ENCODE measurements at regions not wholly inside any gene's neighbourhood (a gene's known extent, or its start where the extent isn't known, plus 50 kb on each side); places are given as distances from the start of the nearest gene placed in this dataset.

DNA sequence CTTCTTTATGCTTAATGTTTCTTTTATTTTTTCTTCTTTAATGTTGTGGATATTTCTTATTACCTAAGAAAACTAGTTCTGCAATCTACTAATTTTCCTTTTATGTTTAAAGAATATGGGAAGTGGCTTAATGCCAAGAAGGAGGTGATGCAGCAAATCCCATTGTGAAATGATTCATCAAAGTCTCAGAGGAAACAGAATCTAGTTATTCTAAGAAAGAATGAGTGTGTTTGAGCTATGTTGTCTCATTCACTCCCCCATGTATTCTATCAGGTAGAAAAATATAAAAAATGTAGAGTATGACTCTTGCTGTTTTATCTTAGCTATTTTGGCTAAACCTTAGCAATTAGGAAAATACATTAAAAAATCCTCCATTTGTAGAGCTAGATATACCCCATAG is 659.9 kb upstream of the RGS18 start (continued):
- TF ChIP-seq, protein P1, sequence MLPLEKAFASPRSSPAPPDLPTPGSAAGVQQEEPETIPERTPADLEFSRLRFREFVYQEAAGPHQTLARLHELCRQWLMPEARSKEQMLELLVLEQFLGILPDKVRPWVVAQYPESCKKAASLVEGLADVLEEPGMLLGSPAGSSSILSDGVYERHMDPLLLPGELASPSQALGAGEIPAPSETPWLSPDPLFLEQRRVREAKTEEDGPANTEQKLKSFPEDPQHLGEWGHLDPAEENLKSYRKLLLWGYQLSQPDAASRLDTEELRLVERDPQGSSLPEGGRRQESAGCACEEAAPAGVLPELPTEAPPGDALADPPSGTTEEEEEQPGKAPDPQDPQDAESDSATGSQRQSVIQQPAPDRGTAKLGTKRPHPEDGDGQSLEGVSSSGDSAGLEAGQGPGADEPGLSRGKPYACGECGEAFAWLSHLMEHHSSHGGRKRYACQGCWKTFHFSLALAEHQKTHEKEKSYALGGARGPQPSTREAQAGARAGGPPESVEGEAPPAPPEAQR (CRISPR knock-in tag; IDR thresholded peaks at IDR 0.05): no peak
- TF ChIP-seq ZNF416 (CRISPR knock-in tag; IDR thresholded peaks at IDR 0.05) (no peak), OVOL2 (CRISPR knock-in tag; IDR thresholded peaks at IDR 0.05; ENCODE audit: borderline replicate concordance) (no peak), JAZF1 (CRISPR knock-in tag; IDR thresholded peaks at IDR 0.05) (no peak), CBFB (CRISPR knock-in tag; IDR thresholded peaks at IDR 0.05; ENCODE audit: low read depth) (no peak), JUN (CRISPR knock-in tag; IDR thresholded peaks at IDR 0.05) (no peak), ZNF263 (CRISPR knock-in tag; IDR thresholded peaks at IDR 0.05; ENCODE audit: low read depth) (no peak), ZBTB21 (CRISPR knock-in tag; IDR thresholded peaks at IDR 0.05; ENCODE audit: borderline replicate concordance) (no peak)
- TF ChIP-seq, protein P2, sequence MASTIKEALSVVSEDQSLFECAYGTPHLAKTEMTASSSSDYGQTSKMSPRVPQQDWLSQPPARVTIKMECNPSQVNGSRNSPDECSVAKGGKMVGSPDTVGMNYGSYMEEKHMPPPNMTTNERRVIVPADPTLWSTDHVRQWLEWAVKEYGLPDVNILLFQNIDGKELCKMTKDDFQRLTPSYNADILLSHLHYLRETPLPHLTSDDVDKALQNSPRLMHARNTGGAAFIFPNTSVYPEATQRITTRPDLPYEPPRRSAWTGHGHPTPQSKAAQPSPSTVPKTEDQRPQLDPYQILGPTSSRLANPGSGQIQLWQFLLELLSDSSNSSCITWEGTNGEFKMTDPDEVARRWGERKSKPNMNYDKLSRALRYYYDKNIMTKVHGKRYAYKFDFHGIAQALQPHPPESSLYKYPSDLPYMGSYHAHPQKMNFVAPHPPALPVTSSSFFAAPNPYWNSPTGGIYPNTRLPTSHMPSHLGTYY (CRISPR knock-in tag; IDR thresholded peaks at IDR 0.05): no peak

DNA sequence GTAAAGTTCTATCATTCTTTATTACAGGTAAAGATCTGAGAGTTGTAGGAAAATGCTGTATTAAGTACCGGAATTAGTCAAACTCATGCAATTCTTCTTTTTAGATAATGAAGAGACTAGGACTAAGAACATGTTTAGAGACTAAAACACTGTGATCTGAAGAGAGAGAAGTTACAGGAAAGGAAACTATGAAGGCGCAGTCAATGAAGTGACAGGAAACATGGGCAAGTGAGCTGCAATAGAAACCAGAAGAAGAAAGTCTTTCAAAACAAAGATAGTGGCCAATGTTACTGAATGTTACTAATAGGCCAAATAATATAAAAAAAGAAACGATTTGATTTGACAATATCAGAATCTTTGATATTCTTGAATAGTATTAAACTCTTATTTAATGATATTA is 659.4 kb upstream of the RGS18 start:
- no peak for ATAC-seq
- DNase-seq (ENCODE audit: low spot score): no peak
- ChIA-PET CTCF (no interaction called here), POLR2A (interaction anchor here (0.5 kb wide), 1 partner anchor 1584 kb away, joined by 3 read pairs; no protein-coding TSS in a partner anchor)
- TF ChIP-seq OVOL2 (CRISPR knock-in tag; IDR thresholded peaks at IDR 0.05; ENCODE audit: borderline replicate concordance) (no peak), EMX1 (CRISPR knock-in tag; IDR thresholded peaks at IDR 0.05) (no peak), TCF7 (CRISPR knock-in tag; IDR thresholded peaks at IDR 0.05; ENCODE audit: low read depth) (no peak), ZNF232 (CRISPR knock-in tag; IDR thresholded peaks at IDR 0.05) (no peak), NFATC4 (CRISPR knock-in tag; IDR thresholded peaks at IDR 0.05) (no peak)
- TF ChIP-seq, protein P2 (CRISPR knock-in tag; IDR thresholded peaks at IDR 0.05): no peak
- H3K27me3 Mint-ChIP-seq (ENCODE audit: low read depth): no peaks in the 10 kb centered on the region
- no peaks in the 10 kb centered on the region for H3K36me3 Mint-ChIP-seq
- H3K4me1 Mint-ChIP-seq: no peaks in the 10 kb centered on the region
- no peaks in the 10 kb centered on the region for H3K9me3 Mint-ChIP-seq
- no peak overlapping the region for H3K4me3 Mint-ChIP-seq
- no peak overlapping the region for H3K27ac Mint-ChIP-seq

DNA sequence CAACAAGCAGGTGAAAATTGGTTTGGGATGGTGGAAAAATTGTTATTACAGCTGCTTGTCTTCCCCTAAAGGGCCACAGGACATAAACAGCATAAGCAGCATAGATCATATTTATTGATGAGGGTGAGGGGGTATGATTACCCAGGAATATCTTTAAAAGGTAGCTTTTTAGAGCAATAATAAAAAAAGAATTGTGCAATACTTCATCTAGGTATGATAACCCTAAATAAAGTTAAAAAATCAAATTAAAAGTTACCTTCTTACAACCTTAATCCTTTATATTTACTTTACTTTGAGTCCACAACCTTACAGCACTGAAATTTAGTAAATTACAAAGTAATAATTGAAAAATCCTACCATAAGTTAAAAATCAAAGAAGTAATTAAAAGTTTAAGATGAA is 653.3 kb upstream of the RGS18 start:
- ChIA-PET CTCF (no interaction called here), POLR2A (no interaction called here)
- DNase-seq (ENCODE audit: low spot score) (no peak), ATAC-seq (no peak)
- Mint-ChIP-seq H3K4me1 (no peaks in the 10 kb centered on the region), H3K27ac (no peak overlapping the region), H3K27me3 (ENCODE audit: low read depth) (no peaks in the 10 kb centered on the region), H3K36me3 (no peaks in the 10 kb centered on the region), H3K9me3 (no peaks in the 10 kb centered on the region; the same call in 1 of the 2 replicates), H3K4me3 (no peak overlapping the region)
- no peak for TF ChIP-seq NFE2L1 (CRISPR knock-in tag; IDR thresholded peaks at IDR 0.05)

DNA sequence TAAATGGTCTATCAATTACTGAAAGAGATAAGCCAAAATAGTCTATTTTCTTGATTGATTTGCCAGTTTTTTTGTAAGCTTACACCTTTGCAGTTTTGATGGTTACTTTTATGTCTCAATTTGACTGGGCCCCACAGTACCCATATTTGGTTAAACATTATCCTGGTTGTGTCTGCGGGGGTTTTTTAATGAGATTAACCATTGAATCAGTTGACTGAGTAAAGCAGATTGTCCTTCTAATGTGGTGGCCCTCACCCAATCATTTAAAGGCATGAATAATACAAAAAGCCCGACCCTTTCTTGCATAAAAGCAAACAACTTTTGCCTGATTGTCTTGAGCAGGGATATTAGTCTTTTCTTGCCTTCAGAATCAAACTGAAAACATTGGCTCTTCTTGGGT is 650.0 kb upstream of the RGS18 start:
- Mint-ChIP-seq H3K9me3 (peaks cover 14% of the 10 kb centered on the region), H3K4me1 (no peaks in the 10 kb centered on the region), H3K4me3 (no peak overlapping the region), H3K27ac (no peak overlapping the region), H3K36me3 (peaks cover 11% of the 10 kb centered on the region), H3K27me3 (ENCODE audit: low read depth) (no peaks in the 10 kb centered on the region)
- ChIA-PET POLR2A (no interaction called here), CTCF (no interaction called here)
- TF ChIP-seq, protein P3, sequence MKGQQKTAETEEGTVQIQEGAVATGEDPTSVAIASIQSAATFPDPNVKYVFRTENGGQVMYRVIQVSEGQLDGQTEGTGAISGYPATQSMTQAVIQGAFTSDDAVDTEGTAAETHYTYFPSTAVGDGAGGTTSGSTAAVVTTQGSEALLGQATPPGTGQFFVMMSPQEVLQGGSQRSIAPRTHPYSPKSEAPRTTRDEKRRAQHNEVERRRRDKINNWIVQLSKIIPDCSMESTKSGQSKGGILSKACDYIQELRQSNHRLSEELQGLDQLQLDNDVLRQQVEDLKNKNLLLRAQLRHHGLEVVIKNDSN (CRISPR knock-in tag; IDR thresholded peaks at IDR 0.05): no peak
- TF ChIP-seq ZNF671 (CRISPR knock-in tag; IDR thresholded peaks at IDR 0.05): no peak
- TF ChIP-seq, protein P4, sequence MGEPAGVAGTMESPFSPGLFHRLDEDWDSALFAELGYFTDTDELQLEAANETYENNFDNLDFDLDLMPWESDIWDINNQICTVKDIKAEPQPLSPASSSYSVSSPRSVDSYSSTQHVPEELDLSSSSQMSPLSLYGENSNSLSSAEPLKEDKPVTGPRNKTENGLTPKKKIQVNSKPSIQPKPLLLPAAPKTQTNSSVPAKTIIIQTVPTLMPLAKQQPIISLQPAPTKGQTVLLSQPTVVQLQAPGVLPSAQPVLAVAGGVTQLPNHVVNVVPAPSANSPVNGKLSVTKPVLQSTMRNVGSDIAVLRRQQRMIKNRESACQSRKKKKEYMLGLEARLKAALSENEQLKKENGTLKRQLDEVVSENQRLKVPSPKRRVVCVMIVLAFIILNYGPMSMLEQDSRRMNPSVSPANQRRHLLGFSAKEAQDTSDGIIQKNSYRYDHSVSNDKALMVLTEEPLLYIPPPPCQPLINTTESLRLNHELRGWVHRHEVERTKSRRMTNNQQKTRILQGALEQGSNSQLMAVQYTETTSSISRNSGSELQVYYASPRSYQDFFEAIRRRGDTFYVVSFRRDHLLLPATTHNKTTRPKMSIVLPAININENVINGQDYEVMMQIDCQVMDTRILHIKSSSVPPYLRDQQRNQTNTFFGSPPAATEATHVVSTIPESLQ (CRISPR knock-in tag; IDR thresholded peaks at IDR 0.05): no peak
- no peak for TF ChIP-seq OVOL2 (CRISPR knock-in tag; IDR thresholded peaks at IDR 0.05; ENCODE audit: borderline replicate concordance)
- TF ChIP-seq, protein P5, sequence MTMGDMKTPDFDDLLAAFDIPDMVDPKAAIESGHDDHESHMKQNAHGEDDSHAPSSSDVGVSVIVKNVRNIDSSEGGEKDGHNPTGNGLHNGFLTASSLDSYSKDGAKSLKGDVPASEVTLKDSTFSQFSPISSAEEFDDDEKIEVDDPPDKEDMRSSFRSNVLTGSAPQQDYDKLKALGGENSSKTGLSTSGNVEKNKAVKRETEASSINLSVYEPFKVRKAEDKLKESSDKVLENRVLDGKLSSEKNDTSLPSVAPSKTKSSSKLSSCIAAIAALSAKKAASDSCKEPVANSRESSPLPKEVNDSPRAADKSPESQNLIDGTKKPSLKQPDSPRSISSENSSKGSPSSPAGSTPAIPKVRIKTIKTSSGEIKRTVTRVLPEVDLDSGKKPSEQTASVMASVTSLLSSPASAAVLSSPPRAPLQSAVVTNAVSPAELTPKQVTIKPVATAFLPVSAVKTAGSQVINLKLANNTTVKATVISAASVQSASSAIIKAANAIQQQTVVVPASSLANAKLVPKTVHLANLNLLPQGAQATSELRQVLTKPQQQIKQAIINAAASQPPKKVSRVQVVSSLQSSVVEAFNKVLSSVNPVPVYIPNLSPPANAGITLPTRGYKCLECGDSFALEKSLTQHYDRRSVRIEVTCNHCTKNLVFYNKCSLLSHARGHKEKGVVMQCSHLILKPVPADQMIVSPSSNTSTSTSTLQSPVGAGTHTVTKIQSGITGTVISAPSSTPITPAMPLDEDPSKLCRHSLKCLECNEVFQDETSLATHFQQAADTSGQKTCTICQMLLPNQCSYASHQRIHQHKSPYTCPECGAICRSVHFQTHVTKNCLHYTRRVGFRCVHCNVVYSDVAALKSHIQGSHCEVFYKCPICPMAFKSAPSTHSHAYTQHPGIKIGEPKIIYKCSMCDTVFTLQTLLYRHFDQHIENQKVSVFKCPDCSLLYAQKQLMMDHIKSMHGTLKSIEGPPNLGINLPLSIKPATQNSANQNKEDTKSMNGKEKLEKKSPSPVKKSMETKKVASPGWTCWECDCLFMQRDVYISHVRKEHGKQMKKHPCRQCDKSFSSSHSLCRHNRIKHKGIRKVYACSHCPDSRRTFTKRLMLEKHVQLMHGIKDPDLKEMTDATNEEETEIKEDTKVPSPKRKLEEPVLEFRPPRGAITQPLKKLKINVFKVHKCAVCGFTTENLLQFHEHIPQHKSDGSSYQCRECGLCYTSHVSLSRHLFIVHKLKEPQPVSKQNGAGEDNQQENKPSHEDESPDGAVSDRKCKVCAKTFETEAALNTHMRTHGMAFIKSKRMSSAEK (CRISPR knock-in tag; IDR thresholded peaks at IDR 0.05; ENCODE audit: borderline replicate concordance): no peak
- no peak for TF ChIP-seq NR1H2 (CRISPR knock-in tag; IDR thresholded peaks at IDR 0.05)
- ATAC-seq: no peak
- no peak for DNase-seq (ENCODE audit: low spot score)
